GM12878 (cell line): ENCODE measurements at regions not wholly inside any gene's neighbourhood (a gene's known extent, or its start where the extent isn't known, plus 50 kb on each side); places are given as distances from the start of the nearest gene placed in this dataset.

Experiments
- E4F1 ChIP-seq: fragments of 450-650 bp; IDR thresholded peaks from 2 replicates; pipeline ENCODE4 v1.6.1; 2018; ENCODE audit warnings: borderline replicate concordance, mild to moderate bottlenecking; ENCODE audit not compliant: partially characterized antibody
- ESRRA ChIP-seq: IDR thresholded peaks from 2 replicates; pipeline ENCODE4 v1.6.1; 2012; ENCODE audit warnings: mild to moderate bottlenecking, low read length, improper control_type of control experiment
- ETV6 ChIP-seq, 2 experiments: fragments of 450-650 bp in 1 of 2; IDR thresholded peaks in 1 of 2; conservative IDR thresholded peaks in 1 of 2; 2 replicates each; pipeline ENCODE4 v1.6.1; 2014; ENCODE audit warnings: antibody characterized with exemption in 1 of 2, borderline replicate concordance in 1 of 2, low read depth in 1 of 2, mild to moderate bottlenecking in 1 of 2, moderate library complexity in 1 of 2
- EZH2 ChIP-seq: IDR thresholded peaks from 2 replicates; pipeline ENCODE4 v1.6.1; 2012; ENCODE audit warnings: low read depth, mild to moderate bottlenecking, control low read depth, inconsistent platforms, low read length, borderline replicate concordance; ENCODE audit not compliant: control insufficient read depth
- JUND ChIP-seq: IDR thresholded peaks from 2 replicates; pipeline ENCODE4 v1.6.1; 2012; ENCODE audit warnings: low read depth, mild to moderate bottlenecking, low read length, improper control_type of control experiment, moderate library complexity
- PAX8 ChIP-seq: fragments of 450-650 bp; IDR thresholded peaks from 2 replicates; pipeline ENCODE4 v1.6.1; 2017; ENCODE audit warnings: mild to moderate bottlenecking, moderate library complexity
- RBBP5 ChIP-seq: fragments of 200-600 bp; sonication (generic); conservative IDR thresholded peaks from 2 replicates; pipeline ENCODE4 v1.6.1; 2016
- RCOR1 ChIP-seq: conservative IDR thresholded peaks from 2 replicates; pipeline ENCODE4 v1.6.1; 2012; ENCODE audit warnings: low read depth, low read length, improper control_type of control experiment
- RELB ChIP-seq: fragments of 450-650 bp; IDR thresholded peaks from 2 replicates; pipeline ENCODE4 v1.6.1; 2017; ENCODE audit warnings: low read depth, mild to moderate bottlenecking, moderate library complexity
- SKIL ChIP-seq: fragments of 450-650 bp; IDR thresholded peaks from 2 replicates; pipeline ENCODE4 v1.6.1; 2017; ENCODE audit warnings: mild to moderate bottlenecking, low read depth, inconsistent platforms; ENCODE audit not compliant: poor library complexity, severe bottlenecking
- SUPT20H ChIP-seq: IDR thresholded peaks from 2 replicates; pipeline ENCODE4 v1.6.1; 2011; ENCODE audit warnings: low read depth, mild to moderate bottlenecking, low read length, moderate library complexity, borderline replicate concordance; ENCODE audit not compliant: control insufficient read depth
- TARDBP ChIP-seq: IDR thresholded peaks from 2 replicates; pipeline ENCODE4 v1.6.1; 2016; ENCODE audit warnings: borderline replicate concordance
- TBL1XR1 ChIP-seq: IDR thresholded peaks from 2 replicates; pipeline ENCODE4 v1.6.1; 2012; ENCODE audit warnings: low read depth, low read length, improper control_type of control experiment
- ZBTB11 ChIP-seq: fragments of 450-650 bp; formaldehyde crosslinking; IDR thresholded peaks from 2 replicates; pipeline ENCODE4 v1.5.0; 2022; ENCODE audit warnings: mild to moderate bottlenecking, missing genetic modification characterization
- ZBTB4 ChIP-seq: fragments of 450-650 bp; formaldehyde crosslinking; IDR thresholded peaks from 2 replicates; pipeline ENCODE4 v1.4.0; 2022; ENCODE audit warnings: mild to moderate bottlenecking, moderate library complexity

- TF ChIP-seq E4F1 (no peak), PAX8 (no peak), ESRRA (no peak), RELB (no peak), TARDBP (no peak), RBBP5 (no peak), TBL1XR1 (no peak), ZBTB4 (CRISPR knock-in tag) (no peak), EZH2 (no peak), SUPT20H (no peak), ETV6 (conservative IDR thresholded peaks at IDR 0.05 in 1 of 2, IDR thresholded peaks at IDR 0.05 in 1 of 2; ENCODE audit: borderline replicate concordance in 1 of 2, low read depth in 1 of 2) (no peak), JUND (no peak), ZBTB11 (CRISPR knock-in tag) (no peak), SKIL (no peak), RCOR1 (no peak)
These were observed 81.0 kb downstream of the CCDC34 start (continued) for GRCh38 chr11:27281740-27282590.
